Vagina (tissue), 2 donors: ENCODE measurements at regions not wholly inside any gene's neighbourhood (a gene's known extent, or its start where the extent isn't known, plus 50 kb on each side); places are given as distances from the start of the nearest gene placed in this dataset.

Experiments
- POLR2A ChIP-seq, 2 donors: fragments of 450-650 bp; IDR thresholded peaks; one replicate each; pipeline ENCODE4 v1.6.1; 2017; ENCODE audit warnings: antibody characterized with exemption in 2 of 2, mild to moderate bottlenecking in 2 of 2, moderate library complexity in 2 of 2
- POLR2AphosphoS5 ChIP-seq, 2 donors: sonication (generic); formaldehyde crosslinking; IDR thresholded peaks; one replicate each; pipeline ENCODE4 v1.9.0; 2017; ENCODE audit warnings: antibody characterized with exemption in 2 of 2, mild to moderate bottlenecking in 2 of 2, low read depth in 1 of 2; ENCODE audit not compliant: insufficient read depth in 1 of 2

DNA sequence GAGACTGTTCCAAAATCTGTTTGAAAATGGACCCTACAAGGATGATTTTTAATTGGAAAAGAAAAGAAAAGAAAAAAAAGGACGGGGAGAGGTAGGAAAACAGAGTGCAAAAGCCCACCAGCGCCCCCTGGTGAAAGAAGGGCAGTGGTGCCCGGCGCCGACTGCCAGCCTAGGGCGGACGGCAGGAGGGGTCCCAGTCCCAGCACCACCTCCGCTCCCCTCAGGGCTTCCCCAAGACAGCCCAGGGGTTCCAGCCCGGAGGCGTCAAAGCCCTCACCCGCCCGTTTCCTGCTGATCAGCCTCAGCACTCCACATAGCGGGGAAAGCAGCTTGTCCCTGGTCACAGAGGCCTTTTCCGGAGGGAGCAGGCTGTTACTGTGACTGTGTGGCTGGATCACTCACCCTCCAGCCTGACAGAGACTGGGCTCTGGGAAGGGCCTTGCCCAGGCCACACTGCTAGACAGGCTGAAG lies 213.9 kb downstream of the TFCP2L1 start:
- TF ChIP-seq POLR2A (IDR thresholded peaks at IDR 0.05), result no peak
- TF ChIP-seq POLR2AphosphoS5 (IDR thresholded peaks at IDR 0.05; ENCODE audit: insufficient read depth in 1 of 2, low read depth in 1 of 2), result no peak
